ENCODE measurements at regions not wholly inside any gene's neighbourhood (a gene's known extent, or its start where the extent isn't known, plus 50 kb on each side); places are given as distances from the start of the nearest gene placed in this dataset.

DNA sequence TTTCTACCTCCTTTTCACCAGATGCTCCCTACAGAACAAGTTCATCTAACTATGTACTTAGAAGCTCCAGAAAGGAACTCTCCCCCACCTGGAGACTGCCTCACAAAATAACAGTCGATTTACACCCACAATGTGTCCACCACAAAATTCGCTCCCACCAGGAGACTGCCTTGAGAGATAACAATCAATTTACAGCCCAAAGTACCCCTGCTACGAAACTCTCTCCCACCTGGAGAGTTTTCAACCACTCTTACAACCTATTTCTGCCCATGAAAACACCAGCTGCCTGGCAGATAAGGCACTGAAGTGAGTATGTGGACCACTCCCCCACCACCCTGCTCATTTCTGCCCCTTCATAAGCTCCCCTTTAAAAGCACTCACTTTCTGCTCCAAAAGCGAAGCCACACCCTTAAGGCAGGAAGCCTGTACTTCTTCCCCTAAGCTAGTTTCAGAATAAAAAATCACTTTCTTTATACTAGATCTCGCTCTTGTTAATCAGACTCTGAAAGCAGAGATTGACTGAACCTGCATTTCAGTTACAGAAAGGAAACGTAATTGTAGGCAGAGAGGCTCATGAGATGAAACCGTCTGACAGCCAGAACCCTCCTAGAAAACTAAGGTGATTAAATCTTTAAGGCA lies 94.4 kb upstream of the RBBP8 start:
- Histone ChIP-seq H3K9ac (ENCODE audit: control insufficient read depth, insufficient read depth, low read length) (no peak overlapping the region), H3K27ac (ENCODE audit: control insufficient read depth, insufficient read depth) (no peak overlapping the region), H3K9me3 (replicated peaks; ENCODE audit: control insufficient read depth, insufficient read depth, low read length) (no peaks in the 10 kb centered on the region), H4K20me1 (ENCODE audit: control insufficient read depth, insufficient read depth) (no peaks in the 10 kb centered on the region), H2AFZ (ENCODE audit: control insufficient read depth, low read depth, low read length) (peak overlapping the region; percentile 13), H3K4me3 (peak overlapping the region; percentile 30; the same call in 1 of the 2 replicates), H3K4me2 (ENCODE audit: control insufficient read depth, insufficient read depth) (peak overlapping the region; percentile 73; the same call in 1 of the 2 replicates), H3K27me3 (replicated peaks in 1 of 2; ENCODE audit: control insufficient read depth in 2 of 2, insufficient read depth in 2 of 2, low read length in 1 of 2) (no peaks in the 10 kb centered on the region), H3K79me2 (ENCODE audit: control insufficient read depth, insufficient read depth, low read length) (no peaks in the 10 kb centered on the region), H3K4me1 (ENCODE audit: control insufficient read depth, insufficient read depth, low read length) (peaks cover 9% of the 10 kb centered on the region), H3K36me3 (ENCODE audit: control insufficient read depth in 2 of 2, insufficient read depth in 2 of 2, low read length in 1 of 2) (no peaks in the 10 kb centered on the region)
- ChIA-PET RAD21 (ENCODE audit: unreplicated experiment) (interaction anchor here (0.7 to 2.1 kb wide), 6 partner anchors 8 to 576 kb away, joined by 3 to 11 read pairs (median 6); no protein-coding TSS in a partner anchor), CTCF (interaction anchor here (0.7 to 2.3 kb wide), 9 partner anchors 9 to 144 kb away, joined by 3 to 12 read pairs (median 3); no protein-coding TSS in a partner anchor), SMC1A (ENCODE audit: uncharacterized antibody, unreplicated experiment) (interaction anchor here (1.0 to 2.7 kb wide), 9 partner anchors 9 to 576 kb away, joined by 3 to 25 read pairs (median 4); no protein-coding TSS in a partner anchor), POLR2A (interaction anchor here (1.0 kb wide), 1 partner anchor 61 kb away, joined by 3 read pairs; no protein-coding TSS in a partner anchor)
- peak; percentile 89 for ATAC-seq
- FAIRE-seq: no peak
- 6% methylated on average over 7 of the region's 7 CpGs for WGBS (ENCODE audit: insufficient coverage, insufficient replicate concordance, low lambda C conversion rate, missing lambda C conversion rate)
- no TSS peak for BruUV-seq (replicated peaks)
- in situ Hi-C loops (cut with MboI): no loop called here
- intact Hi-C loops (cut with micrococcal nuclease; ENCODE audit: unreplicated experiment): no loop called here
- peak; percentile 8 for DNase-seq (ENCODE audit: low read depth, low spot score)
- TF ChIP-seq BRCA1 (IDR thresholded peaks at IDR 0.05; ENCODE audit: low read depth, low read length): no peak
- TF ChIP-seq CREM (IDR thresholded peaks at IDR 0.05; ENCODE audit: low read depth): no peak
- no peak for TF ChIP-seq TAF1 (IDR thresholded peaks at IDR 0.05; ENCODE audit: borderline replicate concordance, low read depth, low read length)
- TF ChIP-seq, protein P1, sequence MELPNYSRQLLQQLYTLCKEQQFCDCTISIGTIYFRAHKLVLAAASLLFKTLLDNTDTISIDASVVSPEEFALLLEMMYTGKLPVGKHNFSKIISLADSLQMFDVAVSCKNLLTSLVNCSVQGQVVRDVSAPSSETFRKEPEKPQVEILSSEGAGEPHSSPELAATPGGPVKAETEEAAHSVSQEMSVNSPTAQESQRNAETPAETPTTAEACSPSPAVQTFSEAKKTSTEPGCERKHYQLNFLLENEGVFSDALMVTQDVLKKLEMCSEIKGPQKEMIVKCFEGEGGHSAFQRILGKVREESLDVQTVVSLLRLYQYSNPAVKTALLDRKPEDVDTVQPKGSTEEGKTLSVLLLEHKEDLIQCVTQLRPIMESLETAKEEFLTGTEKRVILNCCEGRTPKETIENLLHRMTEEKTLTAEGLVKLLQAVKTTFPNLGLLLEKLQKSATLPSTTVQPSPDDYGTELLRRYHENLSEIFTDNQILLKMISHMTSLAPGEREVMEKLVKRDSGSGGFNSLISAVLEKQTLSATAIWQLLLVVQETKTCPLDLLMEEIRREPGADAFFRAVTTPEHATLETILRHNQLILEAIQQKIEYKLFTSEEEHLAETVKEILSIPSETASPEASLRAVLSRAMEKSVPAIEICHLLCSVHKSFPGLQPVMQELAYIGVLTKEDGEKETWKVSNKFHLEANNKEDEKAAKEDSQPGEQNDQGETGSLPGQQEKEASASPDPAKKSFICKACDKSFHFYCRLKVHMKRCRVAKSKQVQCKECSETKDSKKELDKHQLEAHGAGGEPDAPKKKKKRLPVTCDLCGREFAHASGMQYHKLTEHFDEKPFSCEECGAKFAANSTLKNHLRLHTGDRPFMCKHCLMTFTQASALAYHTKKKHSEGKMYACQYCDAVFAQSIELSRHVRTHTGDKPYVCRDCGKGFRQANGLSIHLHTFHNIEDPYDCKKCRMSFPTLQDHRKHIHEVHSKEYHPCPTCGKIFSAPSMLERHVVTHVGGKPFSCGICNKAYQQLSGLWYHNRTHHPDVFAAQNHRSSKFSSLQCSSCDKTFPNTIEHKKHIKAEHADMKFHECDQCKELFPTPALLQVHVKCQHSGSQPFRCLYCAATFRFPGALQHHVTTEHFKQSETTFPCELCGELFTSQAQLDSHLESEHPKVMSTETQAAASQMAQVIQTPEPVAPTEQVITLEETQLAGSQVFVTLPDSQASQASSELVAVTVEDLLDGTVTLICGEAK (IDR thresholded peaks at IDR 0.05; ENCODE audit: borderline replicate concordance): no peak
- TF ChIP-seq, protein P2, sequence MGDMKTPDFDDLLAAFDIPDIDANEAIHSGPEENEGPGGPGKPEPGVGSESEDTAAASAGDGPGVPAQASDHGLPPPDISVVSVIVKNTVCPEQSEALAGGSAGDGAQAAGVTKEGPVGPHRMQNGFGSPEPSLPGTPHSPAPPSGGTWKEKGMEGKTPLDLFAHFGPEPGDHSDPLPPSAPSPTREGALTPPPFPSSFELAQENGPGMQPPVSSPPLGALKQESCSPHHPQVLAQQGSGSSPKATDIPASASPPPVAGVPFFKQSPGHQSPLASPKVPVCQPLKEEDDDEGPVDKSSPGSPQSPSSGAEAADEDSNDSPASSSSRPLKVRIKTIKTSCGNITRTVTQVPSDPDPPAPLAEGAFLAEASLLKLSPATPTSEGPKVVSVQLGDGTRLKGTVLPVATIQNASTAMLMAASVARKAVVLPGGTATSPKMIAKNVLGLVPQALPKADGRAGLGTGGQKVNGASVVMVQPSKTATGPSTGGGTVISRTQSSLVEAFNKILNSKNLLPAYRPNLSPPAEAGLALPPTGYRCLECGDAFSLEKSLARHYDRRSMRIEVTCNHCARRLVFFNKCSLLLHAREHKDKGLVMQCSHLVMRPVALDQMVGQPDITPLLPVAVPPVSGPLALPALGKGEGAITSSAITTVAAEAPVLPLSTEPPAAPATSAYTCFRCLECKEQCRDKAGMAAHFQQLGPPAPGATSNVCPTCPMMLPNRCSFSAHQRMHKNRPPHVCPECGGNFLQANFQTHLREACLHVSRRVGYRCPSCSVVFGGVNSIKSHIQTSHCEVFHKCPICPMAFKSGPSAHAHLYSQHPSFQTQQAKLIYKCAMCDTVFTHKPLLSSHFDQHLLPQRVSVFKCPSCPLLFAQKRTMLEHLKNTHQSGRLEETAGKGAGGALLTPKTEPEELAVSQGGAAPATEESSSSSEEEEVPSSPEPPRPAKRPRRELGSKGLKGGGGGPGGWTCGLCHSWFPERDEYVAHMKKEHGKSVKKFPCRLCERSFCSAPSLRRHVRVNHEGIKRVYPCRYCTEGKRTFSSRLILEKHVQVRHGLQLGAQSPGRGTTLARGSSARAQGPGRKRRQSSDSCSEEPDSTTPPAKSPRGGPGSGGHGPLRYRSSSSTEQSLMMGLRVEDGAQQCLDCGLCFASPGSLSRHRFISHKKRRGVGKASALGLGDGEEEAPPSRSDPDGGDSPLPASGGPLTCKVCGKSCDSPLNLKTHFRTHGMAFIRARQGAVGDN (IDR thresholded peaks at IDR 0.05): no peak
- TF ChIP-seq ZNF207 (IDR thresholded peaks at IDR 0.05; ENCODE audit: borderline replicate concordance): no peak
- no peak for TF ChIP-seq EGR1 (IDR thresholded peaks at IDR 0.05; ENCODE audit: borderline replicate concordance in 1 of 2, low read depth in 2 of 2, low read length in 2 of 2)
- TF ChIP-seq, protein P3, sequence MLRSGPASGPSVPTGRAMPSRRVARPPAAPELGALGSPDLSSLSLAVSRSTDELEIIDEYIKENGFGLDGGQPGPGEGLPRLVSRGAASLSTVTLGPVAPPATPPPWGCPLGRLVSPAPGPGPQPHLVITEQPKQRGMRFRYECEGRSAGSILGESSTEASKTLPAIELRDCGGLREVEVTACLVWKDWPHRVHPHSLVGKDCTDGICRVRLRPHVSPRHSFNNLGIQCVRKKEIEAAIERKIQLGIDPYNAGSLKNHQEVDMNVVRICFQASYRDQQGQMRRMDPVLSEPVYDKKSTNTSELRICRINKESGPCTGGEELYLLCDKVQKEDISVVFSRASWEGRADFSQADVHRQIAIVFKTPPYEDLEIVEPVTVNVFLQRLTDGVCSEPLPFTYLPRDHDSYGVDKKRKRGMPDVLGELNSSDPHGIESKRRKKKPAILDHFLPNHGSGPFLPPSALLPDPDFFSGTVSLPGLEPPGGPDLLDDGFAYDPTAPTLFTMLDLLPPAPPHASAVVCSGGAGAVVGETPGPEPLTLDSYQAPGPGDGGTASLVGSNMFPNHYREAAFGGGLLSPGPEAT (IDR thresholded peaks at IDR 0.05; ENCODE audit: low read depth): no peak
- TF ChIP-seq CREB1 (IDR thresholded peaks at IDR 0.05; ENCODE audit: low read depth): no peak
- no peak for TF ChIP-seq NFYA (IDR thresholded peaks at IDR 0.05; ENCODE audit: borderline replicate concordance, low read depth, low read length)
- TF ChIP-seq, protein P4, sequence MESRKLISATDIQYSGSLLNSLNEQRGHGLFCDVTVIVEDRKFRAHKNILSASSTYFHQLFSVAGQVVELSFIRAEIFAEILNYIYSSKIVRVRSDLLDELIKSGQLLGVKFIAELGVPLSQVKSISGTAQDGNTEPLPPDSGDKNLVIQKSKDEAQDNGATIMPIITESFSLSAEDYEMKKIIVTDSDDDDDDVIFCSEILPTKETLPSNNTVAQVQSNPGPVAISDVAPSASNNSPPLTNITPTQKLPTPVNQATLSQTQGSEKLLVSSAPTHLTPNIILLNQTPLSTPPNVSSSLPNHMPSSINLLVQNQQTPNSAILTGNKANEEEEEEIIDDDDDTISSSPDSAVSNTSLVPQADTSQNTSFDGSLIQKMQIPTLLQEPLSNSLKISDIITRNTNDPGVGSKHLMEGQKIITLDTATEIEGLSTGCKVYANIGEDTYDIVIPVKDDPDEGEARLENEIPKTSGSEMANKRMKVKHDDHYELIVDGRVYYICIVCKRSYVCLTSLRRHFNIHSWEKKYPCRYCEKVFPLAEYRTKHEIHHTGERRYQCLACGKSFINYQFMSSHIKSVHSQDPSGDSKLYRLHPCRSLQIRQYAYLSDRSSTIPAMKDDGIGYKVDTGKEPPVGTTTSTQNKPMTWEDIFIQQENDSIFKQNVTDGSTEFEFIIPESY (IDR thresholded peaks at IDR 0.05): no peak

All from GM12878 (cell line).